ENCODE measurements at regions not wholly inside any gene's neighbourhood (a gene's known extent, or its start where the extent isn't known, plus 50 kb on each side); places are given as distances from the start of the nearest gene placed in this dataset.

- DNase-seq (no peak), ATAC-seq (no peak)
- Mint-ChIP-seq H3K4me1 (no peaks in the 10 kb centered on the region), H3K9me3 (peaks cover 8 to 15% of the 10 kb centered on the region in 2 donors), H3K36me3 (no peaks in the 10 kb centered on the region), H3K27ac (no peak overlapping the region), H3K27me3 (ENCODE audit: low read depth in 2 of 2) (no peaks in the 10 kb centered on the region), H3K4me3 (no peak overlapping the region)
- Histone ChIP-seq H3K9me3 (ENCODE audit: control insufficient read depth, insufficient read depth, low read length) (peaks cover 2% of the 10 kb centered on the region), H3K4me3 (ENCODE audit: low read length) (no peak overlapping the region), H3K36me3 (ENCODE audit: control insufficient read depth, insufficient read depth, low read length) (no peaks in the 10 kb centered on the region), H3K27me3 (ENCODE audit: control insufficient read depth, insufficient read depth, low read length) (no peaks in the 10 kb centered on the region), H3K27ac (ENCODE audit: low read length) (no peak overlapping the region), H3K4me1 (ENCODE audit: control insufficient read depth, insufficient read depth, low read length) (no peaks in the 10 kb centered on the region)
- intact Hi-C loops (cut with micrococcal nuclease) = no loop called here
- WGBS (ENCODE audit: insufficient coverage) = 79% methylated on average over 3 of the region's 4 CpGs
- TF ChIP-seq CTCF (IDR thresholded peaks at IDR 0.05) = no peak
Observed at GRCh38 chr3:83454353-83454752, 1504.4 kb upstream of the CADM2 start.

- no peak for ATAC-seq
- no peaks in the 10 kb centered on the region for H3K27me3 Mint-ChIP-seq (ENCODE audit: low read depth in 2 of 2)
Observed at GRCh38 chr3:83457551-83457950, 1501.2 kb upstream of the CADM2 start.

GRCh38 chr3:83460052-83460451, 1498.7 kb upstream of the CADM2 start:
- Mint-ChIP-seq H3K4me1 (no peaks in the 10 kb centered on the region), H3K27me3 (ENCODE audit: low read depth in 2 of 2) (no peaks in the 10 kb centered on the region), H3K27ac (no peak overlapping the region), H3K9me3 (peaks cover 9 to 14% of the 10 kb centered on the region in 2 donors), H3K4me3 (no peak overlapping the region), H3K36me3 (no peaks in the 10 kb centered on the region)
- Histone ChIP-seq H3K27ac (ENCODE audit: low read length) (no peak overlapping the region), H3K4me3 (ENCODE audit: low read length) (no peak overlapping the region), H3K36me3 (ENCODE audit: control insufficient read depth, insufficient read depth, low read length) (no peaks in the 10 kb centered on the region), H3K4me1 (ENCODE audit: control insufficient read depth, insufficient read depth, low read length) (no peaks in the 10 kb centered on the region), H3K27me3 (ENCODE audit: control insufficient read depth, insufficient read depth, low read length) (no peaks in the 10 kb centered on the region), H3K9me3 (ENCODE audit: control insufficient read depth, insufficient read depth, low read length) (peaks cover 2% of the 10 kb centered on the region)
- intact Hi-C loops (cut with micrococcal nuclease) = no loop called here
- WGBS (ENCODE audit: insufficient coverage) = 80% methylated on average over 2 of the region's 2 CpGs
- TF ChIP-seq CTCF (IDR thresholded peaks at IDR 0.05) = no peak
- DNase-seq (no peak), ATAC-seq (no peak)

More at GRCh38 chr3:83457551-83457950, 1501.2 kb upstream of the CADM2 start:
- peaks cover 2% of the 10 kb centered on the region for H3K9me3 ChIP-seq (ENCODE audit: control insufficient read depth, insufficient read depth, low read length)
- no peak overlapping the region for H3K4me3 ChIP-seq (ENCODE audit: low read length)
- H3K4me1 ChIP-seq (ENCODE audit: control insufficient read depth, insufficient read depth, low read length) = no peaks in the 10 kb centered on the region
- no peak overlapping the region for H3K27ac ChIP-seq (ENCODE audit: low read length)
- intact Hi-C loops (cut with micrococcal nuclease) = no loop called here
- Mint-ChIP-seq H3K9me3 (peaks cover 9 to 16% of the 10 kb centered on the region in 2 donors), H3K36me3 (no peaks in the 10 kb centered on the region), H3K4me3 (no peak overlapping the region), H3K4me1 (no peaks in the 10 kb centered on the region), H3K27ac (no peak overlapping the region)
- no peaks in the 10 kb centered on the region for H3K36me3 ChIP-seq (ENCODE audit: control insufficient read depth, insufficient read depth, low read length)
- H3K27me3 ChIP-seq (ENCODE audit: control insufficient read depth, insufficient read depth, low read length) = no peaks in the 10 kb centered on the region
- WGBS (ENCODE audit: insufficient coverage) = 2% methylated on average over 2 of the region's 2 CpGs
- no peak for DNase-seq
- no peak for TF ChIP-seq CTCF (IDR thresholded peaks at IDR 0.05)

GRCh38 chr3:83461411-83461810, 1497.4 kb upstream of the CADM2 start:
- Mint-ChIP-seq H3K27me3 (ENCODE audit: low read depth in 2 of 2) (no peaks in the 10 kb centered on the region), H3K36me3 (no peaks in the 10 kb centered on the region), H3K4me1 (no peaks in the 10 kb centered on the region), H3K9me3 (peaks cover 6 to 14% of the 10 kb centered on the region in 2 donors), H3K4me3 (no peak overlapping the region), H3K27ac (no peak overlapping the region)
- no peaks in the 10 kb centered on the region for H3K36me3 ChIP-seq (ENCODE audit: control insufficient read depth, insufficient read depth, low read length)
- no peak for TF ChIP-seq CTCF (IDR thresholded peaks at IDR 0.05)
- no peaks in the 10 kb centered on the region for H3K27me3 ChIP-seq (ENCODE audit: control insufficient read depth, insufficient read depth, low read length)
- H3K4me1 ChIP-seq (ENCODE audit: control insufficient read depth, insufficient read depth, low read length) = no peaks in the 10 kb centered on the region
- peaks cover 2% of the 10 kb centered on the region for H3K9me3 ChIP-seq (ENCODE audit: control insufficient read depth, insufficient read depth, low read length)
- intact Hi-C loops (cut with micrococcal nuclease) = no loop called here
- no peak overlapping the region for H3K4me3 ChIP-seq (ENCODE audit: low read length)
- DNase-seq (no peak), ATAC-seq (no peak)
- WGBS (ENCODE audit: insufficient coverage) = no CpG with 5 or more reads among the region's 1 CpG
- no peak overlapping the region for H3K27ac ChIP-seq (ENCODE audit: low read length)

Data from natural killer cell (primary cell).